ENCODE measurements at regions not wholly inside any gene's neighbourhood (a gene's known extent, or its start where the extent isn't known, plus 50 kb on each side); places are given as distances from the start of the nearest gene placed in this dataset.
"Not testable (repeated sequence)": the region's sequence is repeated elsewhere in the genome, so short reads cannot be mapped to it uniquely, and the experiment has no call there.

DNA sequence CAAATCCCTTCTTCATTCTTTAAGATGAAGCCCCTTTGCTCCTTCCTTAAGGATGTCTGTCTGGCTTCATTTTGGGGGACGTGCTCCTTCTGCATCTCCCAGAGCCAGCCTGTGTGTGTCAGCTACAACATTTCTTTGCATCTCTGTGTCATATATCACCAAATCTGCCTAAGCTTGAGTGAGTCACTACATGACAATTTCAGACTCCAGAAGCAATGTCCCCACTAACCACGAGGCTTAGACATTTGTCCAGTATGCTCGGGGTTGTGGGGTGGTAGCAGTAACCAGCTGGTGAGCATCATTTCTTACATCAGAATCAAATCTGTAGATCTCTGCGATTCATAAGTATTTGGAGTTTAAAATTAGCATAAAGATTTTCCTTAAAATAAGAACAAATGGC, 54.1 kb upstream of the USP14 start:
- ATAC-seq, DNase-seq: not testable (repeated sequence)

DNA sequence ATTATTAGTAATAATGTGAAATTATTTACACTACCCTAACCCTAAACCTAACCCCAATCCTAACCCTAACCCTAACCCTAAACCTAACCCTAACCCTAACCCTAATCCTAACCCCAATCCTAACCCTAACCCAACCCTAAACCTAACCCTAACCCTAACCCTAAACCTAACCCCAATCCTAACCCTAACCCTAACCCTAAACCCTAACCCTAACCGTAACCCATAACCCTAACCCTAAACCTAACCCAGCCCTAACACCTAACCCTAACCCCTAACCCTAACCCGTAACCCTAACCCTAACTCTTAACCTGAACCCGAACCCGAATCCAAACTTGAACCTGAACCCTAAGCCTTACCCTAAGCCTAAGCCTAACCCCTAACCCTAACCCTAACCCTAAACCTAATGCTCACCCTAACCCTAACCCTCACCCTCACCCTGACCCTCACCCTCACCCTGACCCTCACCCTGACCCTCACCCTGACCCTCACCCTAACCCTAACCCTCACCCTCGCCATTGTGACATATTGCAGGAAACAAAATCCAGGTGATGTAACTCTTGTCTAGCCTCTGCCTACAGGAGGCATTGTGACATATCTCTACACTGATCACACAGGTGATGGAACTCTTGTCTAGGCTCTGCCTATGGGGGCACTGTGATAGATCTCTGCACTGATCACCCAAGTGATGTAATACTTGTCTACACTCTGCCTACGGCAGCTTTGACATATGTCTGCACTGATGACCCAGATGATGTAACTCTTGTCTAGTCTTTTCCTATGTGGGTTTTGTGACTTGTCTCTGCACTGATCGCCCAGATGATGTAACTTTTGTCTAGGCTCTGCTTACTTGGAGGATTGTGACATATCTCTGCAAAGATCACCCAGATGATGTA, 53.0 kb upstream of the USP14 start:
- not testable (repeated sequence) for ATAC-seq, DNase-seq

- not testable (repeated sequence) for DNase-seq, ATAC-seq
These were observed 52.1 kb upstream of the USP14 start for GRCh38 chr18:106054-106851.

DNA sequence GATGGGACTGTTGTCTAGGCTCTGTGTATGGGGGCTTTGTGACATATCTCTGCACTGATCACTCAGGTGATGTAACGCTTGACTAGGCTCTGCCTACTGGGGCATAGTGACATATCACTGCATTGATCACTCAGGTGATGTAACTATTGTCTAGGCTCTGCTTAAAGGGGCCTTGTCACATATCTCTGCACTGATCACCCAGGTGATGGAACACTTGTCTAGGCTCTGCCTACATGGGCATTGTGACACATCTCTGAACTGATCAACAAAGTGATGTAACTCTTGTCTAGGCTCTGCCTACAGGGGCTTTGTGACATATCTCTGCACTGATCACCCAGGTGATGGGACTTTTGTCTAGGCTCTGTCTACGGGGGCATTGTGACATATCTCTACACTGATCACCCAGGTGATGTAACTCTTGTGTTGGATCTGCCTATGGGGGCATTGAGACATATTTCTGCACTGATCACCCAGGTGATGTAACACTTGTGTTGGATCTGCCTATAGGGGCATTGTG, 51.4 kb upstream of the USP14 start:
- not testable (repeated sequence) for DNase-seq, ATAC-seq

- not testable (repeated sequence) for ATAC-seq, DNase-seq
These were observed 50.9 kb upstream of the USP14 start for GRCh38 chr18:107464-107863.

DNA sequence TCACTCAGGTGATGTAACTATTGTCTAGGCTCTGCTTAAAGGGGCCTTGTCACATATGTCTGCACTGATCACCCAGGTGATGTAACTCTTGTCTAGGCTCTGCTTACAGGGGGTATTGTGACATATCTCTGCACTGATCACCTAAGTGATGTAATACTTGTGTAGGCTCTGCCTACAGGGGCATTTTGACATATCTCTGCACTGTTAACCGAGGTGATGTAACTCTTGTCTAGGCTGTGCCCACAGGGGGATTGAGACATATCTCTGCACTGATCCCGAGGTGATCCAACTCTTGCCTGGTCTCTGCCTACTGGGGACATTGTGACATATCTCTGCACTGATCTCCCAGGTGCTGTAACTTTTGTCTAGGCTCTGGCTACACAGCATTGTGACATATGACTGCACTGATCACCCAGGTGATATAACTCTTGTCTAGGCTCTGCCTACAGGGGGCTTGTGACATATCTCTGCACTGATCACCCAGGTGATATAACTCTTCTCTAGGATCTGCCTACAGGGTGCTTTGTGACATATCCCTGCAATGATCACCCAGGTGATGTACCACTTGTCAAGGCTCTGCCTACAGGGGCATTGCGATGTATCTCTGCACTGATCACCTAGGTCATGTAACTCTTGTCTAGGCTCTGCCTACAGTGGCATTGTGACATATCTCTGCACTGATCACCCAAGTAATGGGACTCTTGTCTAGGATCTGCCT, 50.3 kb upstream of the USP14 start:
- DNase-seq: not testable (repeated sequence)

More for the DNA sequence above, 50.3 kb upstream of the USP14 start:
- ATAC-seq: peak; percentile 60
